Omental fat pad (tissue), 3 donors: ENCODE measurements at regions not wholly inside any gene's neighbourhood (a gene's known extent, or its start where the extent isn't known, plus 50 kb on each side); places are given as distances from the start of the nearest gene placed in this dataset.
A peak's percentile ranks its signal among the peaks of the same experiment; 100 is the strongest.

Experiments used
- ATAC-seq: fragments of 150-250 bp; one replicate; pipeline ENCODE4 v1.9.1; 2016; ENCODE audit warnings: mild to moderate bottlenecking, moderate library complexity; ENCODE audit not compliant: low FRiP score
- DNase-seq: peaks from one replicate; pipeline ENCODE4 v3.0.0-alpha.2; 2019; ENCODE audit warnings: low spot score
- TF ChIP-seq, protein P1 (sequence below), 3 donors: fragments of 450-650 bp; IDR thresholded peaks; one replicate each; pipeline ENCODE4 v1.5.1; 2016 to 2017; ENCODE audit warnings: antibody characterized with exemption in 3 of 3, mild to moderate bottlenecking in 3 of 3, moderate library complexity in 2 of 3

DNA sequence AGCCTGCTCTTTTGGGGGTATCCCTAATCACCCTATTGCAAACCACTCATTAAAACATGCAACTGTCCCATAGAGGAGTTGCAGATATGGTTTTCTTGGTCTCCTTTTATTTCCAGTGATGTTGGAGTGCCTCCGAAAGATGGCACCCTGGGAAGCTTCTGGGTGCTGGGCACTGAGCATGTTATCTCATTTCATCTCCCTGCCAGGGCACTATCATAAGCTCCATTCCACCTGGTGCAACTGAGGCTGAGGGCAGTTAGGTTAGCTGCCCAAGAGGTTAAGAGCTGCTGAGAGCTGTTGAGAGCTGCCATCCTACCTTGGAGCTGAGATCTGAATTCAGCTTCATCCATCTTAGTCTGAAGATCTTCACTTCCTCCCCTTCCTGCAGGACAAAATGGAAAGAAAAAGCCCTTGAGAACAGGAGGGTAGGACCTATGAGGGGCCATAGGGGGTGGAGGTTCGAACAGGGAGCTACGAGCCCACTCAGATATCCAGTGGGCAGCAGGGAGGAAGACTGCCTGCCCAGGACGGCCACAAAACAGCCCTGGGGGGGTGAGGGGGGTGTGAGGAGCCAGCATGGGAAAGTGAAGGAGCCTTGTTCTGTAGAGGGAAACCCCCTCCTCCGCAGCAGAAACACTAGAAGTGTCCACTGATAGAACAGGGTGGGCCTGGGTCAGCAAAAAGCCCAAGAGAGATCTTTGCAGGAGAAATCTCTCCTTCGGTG is 202.5 kb downstream of the ZFP36L2 start:
- ATAC-seq (no peak), DNase-seq (no peak)
- TF ChIP-seq, protein P1, sequence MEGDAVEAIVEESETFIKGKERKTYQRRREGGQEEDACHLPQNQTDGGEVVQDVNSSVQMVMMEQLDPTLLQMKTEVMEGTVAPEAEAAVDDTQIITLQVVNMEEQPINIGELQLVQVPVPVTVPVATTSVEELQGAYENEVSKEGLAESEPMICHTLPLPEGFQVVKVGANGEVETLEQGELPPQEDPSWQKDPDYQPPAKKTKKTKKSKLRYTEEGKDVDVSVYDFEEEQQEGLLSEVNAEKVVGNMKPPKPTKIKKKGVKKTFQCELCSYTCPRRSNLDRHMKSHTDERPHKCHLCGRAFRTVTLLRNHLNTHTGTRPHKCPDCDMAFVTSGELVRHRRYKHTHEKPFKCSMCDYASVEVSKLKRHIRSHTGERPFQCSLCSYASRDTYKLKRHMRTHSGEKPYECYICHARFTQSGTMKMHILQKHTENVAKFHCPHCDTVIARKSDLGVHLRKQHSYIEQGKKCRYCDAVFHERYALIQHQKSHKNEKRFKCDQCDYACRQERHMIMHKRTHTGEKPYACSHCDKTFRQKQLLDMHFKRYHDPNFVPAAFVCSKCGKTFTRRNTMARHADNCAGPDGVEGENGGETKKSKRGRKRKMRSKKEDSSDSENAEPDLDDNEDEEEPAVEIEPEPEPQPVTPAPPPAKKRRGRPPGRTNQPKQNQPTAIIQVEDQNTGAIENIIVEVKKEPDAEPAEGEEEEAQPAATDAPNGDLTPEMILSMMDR (IDR thresholded peaks at IDR 0.05) = no peak

DNA sequence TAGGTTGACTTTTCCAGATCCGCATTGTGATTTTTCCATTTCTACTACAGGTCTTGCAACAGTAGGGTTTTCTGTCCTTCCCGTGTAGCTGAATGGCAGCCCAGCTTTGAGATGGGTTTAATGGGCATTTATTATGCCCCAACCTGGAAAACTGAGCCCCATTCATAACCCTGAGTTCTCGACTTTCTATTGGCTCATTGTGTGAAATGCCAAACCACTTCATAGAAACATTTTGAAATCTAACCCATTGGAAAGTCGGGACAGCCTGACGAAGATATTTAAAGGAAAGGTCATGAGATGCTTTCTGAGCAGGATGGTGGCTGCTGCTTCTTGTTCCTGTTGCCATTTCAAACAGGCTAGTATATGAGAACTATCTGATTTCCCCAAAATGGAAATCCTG is 203.5 kb downstream of the ZFP36L2 start:
- TF ChIP-seq, protein P1 (IDR thresholded peaks at IDR 0.05) = no peak
- no peak for ATAC-seq
- DNase-seq = no peak

DNA sequence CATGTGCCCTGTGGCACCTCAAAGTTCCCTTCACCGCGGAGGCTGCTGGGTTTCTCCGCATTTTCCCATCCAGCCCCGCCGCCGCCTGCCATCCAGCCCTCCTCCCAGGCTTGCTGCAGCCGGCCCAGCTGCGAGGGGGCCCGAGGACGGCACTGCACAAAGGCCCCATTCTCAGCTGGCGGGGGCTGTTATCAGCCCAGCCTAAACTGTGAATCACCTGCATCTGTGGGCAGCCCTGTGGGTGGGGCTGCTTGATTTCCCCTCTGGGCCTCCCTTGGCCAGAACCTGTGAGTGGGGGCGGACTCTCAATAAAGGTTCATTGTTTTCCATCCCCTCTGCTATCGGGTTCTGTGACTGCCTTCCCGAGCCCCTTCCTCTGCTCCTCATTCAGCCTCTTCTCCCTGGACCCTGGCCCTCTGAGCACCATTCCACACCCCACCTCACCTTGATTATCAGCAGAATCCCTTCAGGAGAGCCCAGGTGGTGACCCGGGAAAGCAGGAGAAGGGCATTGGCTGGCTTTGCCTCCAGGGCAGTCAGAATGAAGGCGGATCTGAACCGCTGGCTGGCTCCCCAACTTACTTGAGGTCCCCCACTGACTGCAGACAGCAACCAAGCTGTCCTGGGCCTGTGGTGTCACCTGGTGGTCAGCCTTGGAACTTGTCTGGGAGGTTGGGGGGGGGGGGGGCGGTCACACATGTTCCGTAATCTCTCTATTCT is 204.5 kb downstream of the ZFP36L2 start:
- ATAC-seq (no peak), DNase-seq (no peak)
- TF ChIP-seq, protein P1 (IDR thresholded peaks at IDR 0.05) = no peak

DNA sequence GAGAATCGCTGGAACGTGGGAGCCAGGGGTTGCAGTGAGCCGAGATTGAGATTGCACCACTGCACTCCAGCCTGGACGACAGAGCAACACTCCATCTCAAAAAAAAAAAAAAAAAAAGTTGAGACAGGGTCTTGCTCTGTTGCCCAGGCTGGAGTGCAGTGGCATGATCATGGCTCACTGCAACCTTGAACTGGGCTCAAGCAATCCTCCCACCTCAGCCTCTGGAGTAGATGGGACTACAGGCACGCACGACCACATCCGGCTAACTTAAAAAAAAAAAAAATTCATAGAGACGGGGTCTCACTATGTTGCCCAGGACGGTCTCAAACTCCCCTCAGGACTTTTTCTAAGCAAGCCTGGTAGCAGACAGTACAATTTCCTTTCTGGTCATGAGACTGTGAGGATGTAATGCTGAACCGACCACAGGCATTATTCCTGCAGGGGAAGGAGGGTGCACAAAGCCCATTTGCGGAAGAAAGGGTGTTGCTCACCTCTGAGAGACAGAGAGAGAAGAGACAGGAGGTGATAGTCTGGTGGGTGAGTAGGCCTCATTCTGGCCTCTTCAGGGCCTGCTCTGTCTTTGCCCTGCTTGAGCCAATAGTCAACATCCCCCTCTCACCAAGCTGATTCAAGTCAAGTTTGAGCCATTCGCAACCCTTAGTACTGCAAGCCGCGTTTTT is 205.3 kb downstream of the ZFP36L2 start:
- TF ChIP-seq, protein P1 (IDR thresholded peaks at IDR 0.05) = no peak
- no peak for DNase-seq
- ATAC-seq = no peak

DNA sequence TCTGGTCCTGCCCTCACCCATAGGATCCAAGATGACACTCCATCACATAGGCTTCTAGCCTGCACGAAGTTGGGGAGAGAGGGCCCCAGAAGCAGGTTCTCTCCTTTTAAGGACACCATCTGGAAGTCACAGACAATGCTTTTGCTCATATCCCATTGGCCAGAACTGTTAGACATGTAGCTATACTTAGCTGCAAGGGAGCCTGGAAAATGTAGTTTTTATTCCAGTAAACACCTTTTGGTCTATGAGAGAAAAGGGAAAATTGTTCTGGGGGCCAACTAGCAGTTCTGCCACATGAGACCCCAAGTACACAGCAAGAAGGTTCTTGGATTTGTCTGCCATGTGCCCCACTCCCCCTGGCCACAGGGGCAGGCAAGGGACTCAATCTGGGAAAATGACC is 206.1 kb downstream of the ZFP36L2 start:
- DNase-seq (peak; percentile 19), ATAC-seq (no peak)
- TF ChIP-seq, protein P1 (IDR thresholded peaks at IDR 0.05) = no peak

DNA sequence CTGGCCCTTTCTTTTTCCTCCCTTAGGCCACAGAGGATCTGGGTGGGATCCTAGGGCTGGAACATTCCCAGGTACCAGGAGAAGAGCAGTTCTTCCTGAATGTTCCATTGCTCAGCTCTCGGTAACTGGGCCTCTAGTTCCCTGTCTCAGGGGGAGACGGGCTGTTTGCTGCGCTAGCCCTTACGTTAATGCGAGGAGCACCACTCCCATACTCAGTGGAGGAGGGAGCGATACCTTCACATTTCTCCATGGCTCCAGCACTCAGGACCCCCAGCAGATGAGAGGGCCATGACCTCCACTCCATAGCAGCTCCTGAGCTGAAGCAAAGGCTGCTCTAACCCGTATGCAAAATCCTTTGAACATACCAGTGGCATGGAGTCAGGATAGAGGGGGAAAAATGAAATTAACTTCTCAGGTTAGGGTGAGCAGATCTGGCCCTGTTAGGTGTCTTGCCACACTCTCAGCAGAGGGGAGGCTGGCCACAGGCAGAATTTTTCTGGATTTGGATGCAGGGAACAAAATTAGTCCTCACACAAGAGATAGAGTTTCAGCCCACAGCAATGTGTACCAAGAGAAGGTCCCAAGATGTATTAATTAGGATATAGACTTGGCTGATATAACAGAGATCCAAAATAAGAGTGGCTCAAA is 206.7 kb downstream of the ZFP36L2 start:
- ATAC-seq (no peak), DNase-seq (peak; percentile 16)
- TF ChIP-seq, protein P1 (IDR thresholded peaks at IDR 0.05) = no peak
